ENCODE measurements at regions not wholly inside any gene's neighbourhood (a gene's known extent, or its start where the extent isn't known, plus 50 kb on each side); places are given as distances from the start of the nearest gene placed in this dataset.

- no peak overlapping the region for H2BK20ac ChIP-seq (ENCODE audit: low read depth, low read length)
- H3K4me3 ChIP-seq (ENCODE audit: insufficient read depth, low read depth, low read length) = no peak overlapping the region
- no peak overlapping the region for H3K23ac ChIP-seq (ENCODE audit: low read depth, low read length)
- TF ChIP-seq RCOR1 (IDR thresholded peaks at IDR 0.05; ENCODE audit: insufficient replicate concordance, low read length) = no peak
- no peak for TF ChIP-seq RFX5 (IDR thresholded peaks at IDR 0.05; ENCODE audit: low read depth, low read length)
- no peak overlapping the region for H4K5ac ChIP-seq (ENCODE audit: low read depth, low read length)
- no peaks in the 10 kb centered on the region for H3K36me3 ChIP-seq (ENCODE audit: control insufficient read depth, insufficient read depth, low read length)
- H2AK5ac ChIP-seq (ENCODE audit: low read depth, low read length) = no peak overlapping the region
- dilution Hi-C loops (cut with HindIII; ENCODE audit: low sequenced_read_pairs, unreplicated experiment) (no loop called here), intact Hi-C loops (cut with micrococcal nuclease) (no loop called here), in situ Hi-C loops (cut with MboI; ENCODE audit: low sequenced_read_pairs) (no loop called here)
- no peak overlapping the region for H2BK120ac ChIP-seq (ENCODE audit: low read depth, low read length)
- peaks cover 20% of the 10 kb centered on the region for H3K9me3 ChIP-seq (ENCODE audit: control insufficient read depth, insufficient read depth, low read length)
- H3K79me1 ChIP-seq (ENCODE audit: low read depth in 1 of 2, low read length in 2 of 2) = no peaks in the 10 kb centered on the region
- no peak overlapping the region for H3K9ac ChIP-seq (ENCODE audit: low read depth, low read length)
- no peak overlapping the region for H2AK9ac ChIP-seq (replicated peaks; ENCODE audit: low read depth, low read length, poor library complexity)
- H3K27me3 ChIP-seq (ENCODE audit: control insufficient read depth, insufficient read depth, low read length) = peaks cover 8% of the 10 kb centered on the region; the same call in 1 of the 2 replicates
- no peak overlapping the region for H3K18ac ChIP-seq (ENCODE audit: low read depth, low read length)
- H4K91ac ChIP-seq (ENCODE audit: insufficient read depth, low read depth, low read length) = no peak overlapping the region
- no peaks in the 10 kb centered on the region for H3K9me1 ChIP-seq (ENCODE audit: insufficient read depth, low read length)
- no peak overlapping the region for H3K56ac ChIP-seq (ENCODE audit: extremely low read depth, insufficient read depth, low read length)
- no peak overlapping the region for H4K8ac ChIP-seq (ENCODE audit: low read depth in 2 of 2, low read length in 2 of 2)
- ATAC-seq (ENCODE audit: low read depth) (no peak), DNase-seq (no peak)
- H2AFZ ChIP-seq (replicated peaks; ENCODE audit: low read length, poor library complexity) = no peak overlapping the region
- H3K27ac ChIP-seq (ENCODE audit: insufficient read depth, low read length) = no peak overlapping the region
- H2BK5ac ChIP-seq (ENCODE audit: low read depth, low read length, poor library complexity, severe bottlenecking) = no peak overlapping the region
- no TSS peak for BruUV-seq (replicated peaks)
- POLR2A ChIA-PET (ENCODE audit: unreplicated experiment) = no interaction called here
- CTCF ChIA-PET = no interaction called here
- no peaks in the 10 kb centered on the region for H4K20me1 ChIP-seq (ENCODE audit: insufficient read depth, low read length)
- H3K4me1 ChIP-seq (ENCODE audit: control insufficient read depth, insufficient read depth, low read length) = no peaks in the 10 kb centered on the region
- WGBS, 2 experiments (ENCODE audit: extremely low coverage in 2 of 2, insufficient read length in 1 of 2) = 79% methylated on average over 15 of the region's 33 CpGs; no CpG with 5 or more reads in 1 of the 2 experiments
- no peak overlapping the region for H3K4me2 ChIP-seq (ENCODE audit: low read depth, low read length)
- no peak overlapping the region for H3K14ac ChIP-seq (replicated peaks; ENCODE audit: low read depth, low read length)
- H3K4ac ChIP-seq (ENCODE audit: low read depth, low read length) = no peak overlapping the region
- no peak overlapping the region for H2BK15ac ChIP-seq (ENCODE audit: low read depth, low read length)
Measured at GRCh38 chr9:134251296-134252069, 74.8 kb upstream of the RXRA start.
